ENCODE measurements at regions not wholly inside any gene's neighbourhood (a gene's known extent, or its start where the extent isn't known, plus 50 kb on each side); places are given as distances from the start of the nearest gene placed in this dataset.
"Not testable (repeated sequence)": the region's sequence is repeated elsewhere in the genome, so short reads cannot be mapped to it uniquely, and the experiment has no call there.

- not testable (repeated sequence) for DNase-seq (ENCODE audit: low read depth)
Measured at GRCh38 chr13:18824678-18825077, 356.9 kb downstream of the TUBA3C start.

GRCh38 chr13:18822655-18823639, 358.7 kb downstream of the TUBA3C start:
- not testable (repeated sequence) for DNase-seq (ENCODE audit: low read depth)

GRCh38 chr13:18773988-18774387, 407.6 kb downstream of the TUBA3C start:
- DNase-seq (ENCODE audit: low read depth): not testable (repeated sequence)

DNA sequence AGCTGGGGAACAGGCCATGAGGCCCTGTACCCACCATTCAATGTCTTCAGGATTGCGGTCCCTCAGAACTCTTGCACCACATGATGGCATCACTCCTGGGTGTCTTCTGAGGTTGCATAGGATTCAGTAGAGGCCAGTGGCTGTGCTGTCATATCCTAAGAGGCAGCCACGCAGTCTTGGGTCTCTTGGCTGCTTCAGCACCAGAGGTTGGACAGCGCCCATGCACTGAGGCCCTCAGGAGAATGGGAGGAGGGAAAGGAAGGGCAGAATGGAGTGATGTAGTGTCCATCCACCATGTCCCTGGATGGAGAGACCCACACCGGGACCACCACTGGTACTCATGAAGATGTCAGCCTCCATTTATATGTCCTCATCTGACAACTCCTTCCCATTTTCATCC, 439.9 kb downstream of the TUBA3C start:
- not testable (repeated sequence) for DNase-seq (ENCODE audit: low read depth)

GRCh38 chr13:18739310-18739709, 442.3 kb downstream of the TUBA3C start:
- no peak for DNase-seq (ENCODE audit: low read depth)

GRCh38 chr13:18738086-18738485, 443.5 kb downstream of the TUBA3C start:
- not testable (repeated sequence) for DNase-seq (ENCODE audit: low read depth)

- not testable (repeated sequence) for DNase-seq (ENCODE audit: low read depth)
Measured at GRCh38 chr13:18727138-18727537, 454.5 kb downstream of the TUBA3C start.

GRCh38 chr13:18726524-18726923, 455.1 kb downstream of the TUBA3C start:
- not testable (repeated sequence) for DNase-seq (ENCODE audit: low read depth)

DNA sequence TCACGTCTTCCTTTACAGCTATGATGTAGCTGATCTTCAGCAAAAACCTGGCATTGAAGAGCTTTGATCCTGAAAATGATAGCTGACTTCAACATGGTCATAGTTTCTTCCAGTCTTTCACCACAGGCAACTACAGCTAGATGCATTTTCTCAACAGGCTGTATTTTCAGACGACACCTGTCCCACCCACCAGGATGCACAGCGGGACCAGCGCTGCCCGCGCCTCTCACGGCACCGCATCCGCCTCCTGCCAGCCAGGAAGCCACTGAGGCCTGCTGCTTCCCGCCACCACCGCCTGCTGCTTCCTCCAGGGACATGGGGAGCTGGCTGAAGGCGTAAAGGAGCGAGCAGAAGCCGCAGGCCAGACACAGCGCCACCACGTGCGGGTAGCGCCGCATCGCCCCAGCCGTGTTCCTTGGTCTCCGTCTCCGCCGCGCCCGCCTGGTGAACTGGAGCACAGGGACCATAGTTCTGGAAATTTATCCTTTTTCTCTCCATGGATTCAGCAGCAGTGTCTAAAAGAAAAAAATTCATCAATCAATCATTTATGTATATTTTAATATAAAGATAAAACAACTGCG, 456.3 kb downstream of the TUBA3C start:
- DNase-seq (ENCODE audit: low read depth): not testable (repeated sequence)

DNA sequence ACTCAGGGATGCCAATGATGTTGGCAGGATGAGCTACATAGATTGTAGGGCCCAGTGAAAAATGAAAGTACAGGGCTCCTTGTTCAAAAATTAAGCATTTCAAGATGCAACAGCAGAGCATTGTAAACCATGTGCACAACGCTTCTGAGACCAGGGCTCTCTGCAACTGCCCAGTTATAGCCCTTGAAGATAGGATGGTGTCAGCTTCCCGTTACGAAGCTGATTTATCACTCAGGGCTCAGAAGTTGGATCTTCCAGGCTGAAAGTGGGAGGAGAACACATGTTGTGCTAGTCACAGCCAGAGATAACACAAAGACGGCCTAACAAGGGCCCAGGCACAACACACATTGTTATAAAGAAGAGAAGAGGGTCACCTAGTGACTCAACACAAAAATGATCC, 466.7 kb downstream of the TUBA3C start:
- no peak for DNase-seq (ENCODE audit: low read depth)

DNA sequence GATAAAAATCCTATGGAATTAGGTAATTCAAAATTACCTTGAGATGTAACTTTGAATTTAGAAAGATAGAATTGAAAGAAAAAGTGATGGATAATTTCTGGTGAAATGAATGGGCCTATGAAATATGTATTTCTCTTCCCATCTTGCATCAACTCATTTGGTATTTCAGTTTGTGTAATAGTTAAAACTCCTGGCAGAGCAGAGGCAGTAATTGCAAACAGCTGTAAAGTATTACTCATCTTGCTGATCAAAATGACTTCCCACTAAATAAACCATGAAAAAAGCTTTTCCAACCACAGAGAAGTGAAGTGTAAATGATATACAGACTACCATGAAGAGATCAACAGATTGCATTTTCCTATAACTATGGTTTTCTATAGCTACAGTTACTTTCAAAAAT, 471.0 kb downstream of the TUBA3C start:
- DNase-seq (ENCODE audit: low read depth): not testable (repeated sequence)

DNA sequence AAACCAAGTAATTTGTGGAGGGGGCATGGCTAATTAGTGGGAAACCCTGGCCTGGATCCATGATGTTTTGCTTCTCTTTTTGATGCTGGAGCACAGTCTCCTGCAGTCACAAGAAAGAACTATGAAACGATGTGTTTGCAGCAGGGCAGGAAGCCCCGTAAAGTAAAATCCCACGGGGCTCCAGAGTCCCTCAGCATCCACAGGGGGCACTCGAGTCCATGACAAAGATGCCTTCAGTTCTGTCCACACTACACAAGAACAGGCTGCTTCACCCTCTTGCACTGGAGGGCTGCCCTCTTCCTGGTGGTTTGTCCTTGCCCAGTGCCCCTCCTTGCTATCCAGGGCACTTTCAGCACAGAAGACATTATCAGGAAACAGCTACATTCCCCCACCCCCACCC, 475.1 kb downstream of the TUBA3C start:
- DNase-seq (ENCODE audit: low read depth): not testable (repeated sequence)

DNA sequence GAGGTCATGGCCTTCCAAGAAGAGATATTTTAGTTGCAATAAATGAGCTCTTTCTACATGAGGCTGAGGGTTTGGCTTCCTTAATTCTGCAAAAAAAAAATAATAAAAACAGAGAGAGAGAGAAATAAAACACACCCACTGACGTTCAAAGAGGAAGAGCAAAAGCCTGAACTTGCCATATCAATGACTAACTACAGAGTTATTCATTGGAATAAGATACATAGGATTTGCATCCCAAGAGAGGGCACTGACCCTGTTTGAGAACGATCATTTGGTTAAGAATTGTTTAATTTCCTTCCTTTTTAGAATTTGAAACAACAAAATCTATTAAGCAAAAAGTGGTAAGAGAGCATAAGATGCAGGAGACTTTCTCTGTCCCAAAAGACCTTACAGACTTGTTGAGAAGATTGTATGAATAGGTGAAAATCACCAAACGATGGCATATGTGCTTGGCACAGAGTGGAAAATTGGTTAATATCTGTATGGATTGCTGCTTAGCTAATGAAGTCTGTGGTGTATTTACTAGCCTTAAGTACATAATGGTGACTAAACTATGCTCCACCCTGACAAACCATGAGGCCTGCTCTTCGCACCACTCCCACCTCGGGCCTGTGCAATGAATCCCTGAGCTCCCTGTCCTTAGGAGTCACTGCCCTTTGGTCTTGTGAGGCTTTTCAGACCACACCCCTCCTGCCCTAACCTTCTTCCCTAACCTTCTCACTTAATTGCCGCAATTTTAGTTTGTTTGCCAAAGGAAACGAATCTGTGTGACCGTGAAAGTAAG, 479.0 kb downstream of the TUBA3C start:
- DNase-seq (ENCODE audit: low read depth): not testable (repeated sequence)

- not testable (repeated sequence) for DNase-seq (ENCODE audit: low read depth)
Measured at GRCh38 chr13:18698332-18698731, 483.3 kb downstream of the TUBA3C start.

DNA sequence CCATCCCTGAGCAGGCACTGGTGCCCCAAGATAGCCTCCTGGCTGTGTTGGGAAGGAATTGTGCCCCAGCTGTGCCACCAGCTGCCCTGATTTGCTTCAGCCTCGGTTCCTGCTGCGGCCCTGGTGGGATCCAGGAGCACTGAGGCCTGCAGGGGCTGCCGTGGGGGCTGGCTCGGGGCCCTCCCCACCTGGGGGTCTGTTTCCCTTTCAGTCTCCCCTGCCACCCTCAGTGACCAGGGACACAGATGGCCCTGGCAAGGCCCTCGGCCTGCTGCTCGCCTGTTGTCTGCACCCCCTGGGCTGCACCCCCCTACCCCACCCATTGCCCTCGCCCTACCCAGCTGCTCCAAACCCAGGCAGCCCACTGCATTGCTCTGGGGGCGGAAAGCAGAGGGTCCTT, 483.8 kb downstream of the TUBA3C start:
- not testable (repeated sequence) for DNase-seq (ENCODE audit: low read depth)

DNA sequence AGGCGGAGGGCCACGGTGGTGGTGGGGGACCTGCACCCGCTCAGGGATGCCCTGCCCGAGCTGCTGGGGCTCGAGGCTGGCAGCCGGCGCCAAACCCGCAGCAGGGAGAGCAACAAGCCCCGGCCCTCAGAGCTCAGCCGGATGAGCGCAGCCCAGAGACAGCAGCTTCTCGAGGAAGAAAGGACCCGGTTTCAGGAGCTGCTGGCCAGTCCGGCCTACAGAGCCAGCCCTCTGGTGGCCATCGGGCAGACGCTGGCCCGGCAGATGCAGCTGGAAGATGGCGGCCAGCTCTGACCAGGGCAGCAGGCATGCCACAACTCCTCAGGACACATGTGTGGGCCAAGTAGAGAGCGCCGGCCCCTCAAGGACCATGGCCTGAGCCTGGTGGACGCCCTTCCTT, 484.4 kb downstream of the TUBA3C start:
- DNase-seq (ENCODE audit: low read depth): not testable (repeated sequence)

DNA sequence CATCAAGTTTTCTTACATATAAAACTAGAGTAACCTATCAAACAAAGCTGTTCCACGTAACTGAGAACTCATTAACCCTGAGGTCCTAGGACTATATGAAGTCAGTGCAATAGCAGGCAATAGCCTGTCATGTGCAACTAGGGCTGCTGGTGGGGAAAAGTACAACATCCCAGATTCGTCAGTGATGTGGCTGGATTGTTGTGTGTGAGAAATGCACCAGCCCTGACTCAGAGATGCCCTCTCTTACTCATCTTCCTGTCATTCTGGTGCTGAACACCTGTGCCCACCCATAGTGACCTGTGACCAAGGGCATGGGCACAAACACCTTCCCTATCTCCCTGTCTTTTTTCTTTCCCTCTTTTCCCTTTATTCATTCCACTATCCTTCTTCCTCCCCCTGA, 504.2 kb downstream of the TUBA3C start:
- not testable (repeated sequence) for DNase-seq (ENCODE audit: low read depth)

GRCh38 chr13:18675268-18675667, 506.4 kb downstream of the TUBA3C start:
- DNase-seq (ENCODE audit: low read depth): not testable (repeated sequence)

DNA sequence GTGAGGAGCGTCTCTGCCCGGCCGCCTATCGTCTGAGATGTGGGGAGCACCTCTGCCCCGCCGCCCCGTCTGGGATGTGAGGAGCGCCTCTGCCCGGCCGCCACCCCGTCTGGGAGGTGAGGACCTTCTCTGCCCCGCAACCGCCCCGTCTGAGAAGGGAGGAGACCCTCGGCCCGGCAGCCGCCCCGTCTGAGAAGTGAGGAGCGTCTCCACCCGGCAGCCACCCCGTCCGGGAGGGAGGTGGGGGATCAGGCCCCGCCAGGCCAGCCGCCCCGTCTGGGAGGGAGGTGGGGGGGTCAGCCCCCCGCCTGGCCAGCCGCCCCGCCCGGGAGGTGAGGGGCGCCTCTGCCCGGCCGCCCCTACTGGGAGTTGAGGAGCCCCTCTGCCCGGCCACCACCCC, 507.8 kb downstream of the TUBA3C start:
- not testable (repeated sequence) for DNase-seq (ENCODE audit: low read depth)

GRCh38 chr13:18666585-18666984, 515.0 kb downstream of the TUBA3C start:
- not testable (repeated sequence) for DNase-seq (ENCODE audit: low read depth)

GRCh38 chr13:18665716-18666115, 515.9 kb downstream of the TUBA3C start:
- DNase-seq (ENCODE audit: low read depth): not testable (repeated sequence)

- not testable (repeated sequence) for DNase-seq (ENCODE audit: low read depth)
Measured at GRCh38 chr13:18665124-18665523, 516.5 kb downstream of the TUBA3C start.

All from stimulated activated CD4-positive, alpha-beta T cell treated with anti-CD3 and anti-CD28 coated beads, Interleukin-2, amount 100 ng/mL, for 4 hours (primary cell).